MM.1S (cell line): ENCODE measurements at regions not wholly inside any gene's neighbourhood (a gene's known extent, or its start where the extent isn't known, plus 50 kb on each side); places are given as distances from the start of the nearest gene placed in this dataset.

Experiments
- EZH2 ChIP-seq: fragments of 300-600 bp; sonication (generic); optimal IDR thresholded peaks from 2 replicates; pipeline ENCODE3; 2017; ENCODE audit warnings: low read depth, mild to moderate bottlenecking, antibody characterized with exemption, low read length, mixed read lengths
- EZH2phosphoT487 ChIP-seq: fragments of 300-600 bp; sonication (generic); IDR thresholded peaks from 2 replicates; pipeline ENCODE4 v1.6.1; 2018; ENCODE audit warnings: antibody characterized with exemption, low read length
- TF ChIP-seq, protein P1 (sequence below): fragments of 300-600 bp; sonication (generic); IDR thresholded peaks from 2 replicates; pipeline ENCODE4 v1.5.1; 2016; ENCODE audit warnings: antibody characterized with exemption, low read length, mixed read lengths

DNA sequence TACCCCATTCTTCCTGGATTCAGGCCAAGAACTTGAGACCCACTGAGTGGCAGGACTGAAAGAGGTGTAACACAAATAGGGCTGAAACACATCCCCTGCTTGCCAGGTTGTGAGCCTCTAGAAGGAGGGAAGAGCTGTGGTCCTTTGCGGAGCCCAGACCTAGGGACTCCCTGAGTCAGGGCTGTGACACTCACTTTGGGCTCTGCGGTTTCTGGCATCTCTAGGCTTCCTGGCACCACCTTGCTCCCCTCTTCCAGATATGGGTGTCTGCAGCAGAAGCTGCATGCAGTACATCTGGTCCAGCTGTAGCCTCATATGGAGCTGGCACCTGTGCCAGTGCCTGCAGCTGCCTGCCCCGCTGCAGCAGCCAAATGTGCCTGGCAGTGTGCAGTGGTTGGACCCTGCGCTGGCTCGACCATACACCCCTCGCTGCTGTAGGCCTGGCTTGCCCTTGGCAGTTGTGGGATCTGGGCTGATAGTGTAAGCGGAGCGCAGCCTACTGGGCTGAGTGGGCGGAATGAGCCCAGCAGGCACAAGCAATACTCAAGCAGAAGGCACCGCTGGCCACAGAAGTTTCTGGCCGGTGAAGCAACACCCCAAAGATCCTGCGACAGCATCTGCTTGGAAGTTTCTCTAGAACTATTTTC, 290.4 kb downstream of the SLITRK6 start:
- TF ChIP-seq, protein P1, sequence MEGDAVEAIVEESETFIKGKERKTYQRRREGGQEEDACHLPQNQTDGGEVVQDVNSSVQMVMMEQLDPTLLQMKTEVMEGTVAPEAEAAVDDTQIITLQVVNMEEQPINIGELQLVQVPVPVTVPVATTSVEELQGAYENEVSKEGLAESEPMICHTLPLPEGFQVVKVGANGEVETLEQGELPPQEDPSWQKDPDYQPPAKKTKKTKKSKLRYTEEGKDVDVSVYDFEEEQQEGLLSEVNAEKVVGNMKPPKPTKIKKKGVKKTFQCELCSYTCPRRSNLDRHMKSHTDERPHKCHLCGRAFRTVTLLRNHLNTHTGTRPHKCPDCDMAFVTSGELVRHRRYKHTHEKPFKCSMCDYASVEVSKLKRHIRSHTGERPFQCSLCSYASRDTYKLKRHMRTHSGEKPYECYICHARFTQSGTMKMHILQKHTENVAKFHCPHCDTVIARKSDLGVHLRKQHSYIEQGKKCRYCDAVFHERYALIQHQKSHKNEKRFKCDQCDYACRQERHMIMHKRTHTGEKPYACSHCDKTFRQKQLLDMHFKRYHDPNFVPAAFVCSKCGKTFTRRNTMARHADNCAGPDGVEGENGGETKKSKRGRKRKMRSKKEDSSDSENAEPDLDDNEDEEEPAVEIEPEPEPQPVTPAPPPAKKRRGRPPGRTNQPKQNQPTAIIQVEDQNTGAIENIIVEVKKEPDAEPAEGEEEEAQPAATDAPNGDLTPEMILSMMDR = no peak
- no peak for TF ChIP-seq EZH2
- no peak for TF ChIP-seq EZH2phosphoT487
